HG03558 (cell line): ENCODE measurements at regions not wholly inside any gene's neighbourhood (a gene's known extent, or its start where the extent isn't known, plus 50 kb on each side); places are given as distances from the start of the nearest gene placed in this dataset.
"Not testable (repeated sequence)": the region's sequence is repeated elsewhere in the genome, so short reads cannot be mapped to it uniquely, and the experiment has no call there.

Experiments used
- ATAC-seq: cut with Tn5 transposase; IDR thresholded peaks from one replicate; pipeline ENCODE4 v1.9.1; 2021; ENCODE audit warnings: moderate number of reproducible peaks; ENCODE audit not compliant: unreplicated experiment; ENCODE audit errors: extremely low read depth

DNA sequence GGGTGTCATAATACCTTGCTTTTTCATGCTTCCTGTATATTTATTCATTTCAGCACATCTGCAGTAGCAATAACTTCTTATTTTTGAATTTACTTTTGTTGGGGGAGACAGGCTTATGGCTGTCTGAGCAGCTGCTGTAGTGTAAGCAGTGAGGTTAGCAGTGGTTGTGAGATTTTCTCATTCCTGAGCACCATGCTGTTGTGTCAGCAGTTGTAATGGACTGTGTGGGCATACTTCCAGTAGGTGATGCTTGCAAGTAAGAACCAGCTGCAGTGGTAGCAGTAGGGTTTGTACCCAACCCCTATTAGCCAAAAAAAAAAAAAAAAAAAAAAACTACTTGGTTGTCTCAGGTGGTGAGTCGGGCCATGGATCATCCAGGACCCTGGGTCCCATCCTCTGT is 311.6 kb downstream of the NUF2 start:
- no peak for ATAC-seq

GRCh38 chr1:163645676-163646075 is 323.9 kb downstream of the NUF2 start:
- not testable (repeated sequence) for ATAC-seq

- ATAC-seq, result no peak
Observed at GRCh38 chr1:163650624-163651023, 328.9 kb downstream of the NUF2 start.

DNA sequence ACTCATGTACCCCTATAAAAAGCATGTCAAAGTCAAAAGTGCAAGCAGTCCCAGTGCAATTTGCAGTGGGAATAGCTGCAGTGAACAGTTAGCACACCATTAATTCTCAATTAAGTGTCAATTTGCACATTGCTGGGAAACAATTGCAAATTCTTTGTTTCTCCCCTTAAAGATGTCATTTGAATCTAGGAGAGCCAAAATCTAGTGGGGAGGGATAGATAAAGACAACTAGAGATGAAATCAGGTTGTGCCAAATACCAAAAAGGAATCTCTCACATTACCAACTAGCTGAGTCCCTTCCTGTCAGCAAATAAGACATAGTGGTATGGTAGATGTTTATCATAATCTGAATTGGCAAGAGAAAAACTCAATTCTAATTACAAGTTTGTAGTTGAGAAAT is 330.7 kb downstream of the NUF2 start:
- no peak for ATAC-seq

- no peak for ATAC-seq
Observed at GRCh38 chr1:163655565-163655964, 333.8 kb downstream of the NUF2 start.

- no peak for ATAC-seq
Observed at GRCh38 chr1:163656095-163656759, 334.5 kb downstream of the NUF2 start.

- ATAC-seq, result no peak
Observed at GRCh38 chr1:163657719-163658118, 336.0 kb downstream of the NUF2 start.

GRCh38 chr1:163661391-163661790 is 339.6 kb downstream of the NUF2 start:
- no peak for ATAC-seq

DNA sequence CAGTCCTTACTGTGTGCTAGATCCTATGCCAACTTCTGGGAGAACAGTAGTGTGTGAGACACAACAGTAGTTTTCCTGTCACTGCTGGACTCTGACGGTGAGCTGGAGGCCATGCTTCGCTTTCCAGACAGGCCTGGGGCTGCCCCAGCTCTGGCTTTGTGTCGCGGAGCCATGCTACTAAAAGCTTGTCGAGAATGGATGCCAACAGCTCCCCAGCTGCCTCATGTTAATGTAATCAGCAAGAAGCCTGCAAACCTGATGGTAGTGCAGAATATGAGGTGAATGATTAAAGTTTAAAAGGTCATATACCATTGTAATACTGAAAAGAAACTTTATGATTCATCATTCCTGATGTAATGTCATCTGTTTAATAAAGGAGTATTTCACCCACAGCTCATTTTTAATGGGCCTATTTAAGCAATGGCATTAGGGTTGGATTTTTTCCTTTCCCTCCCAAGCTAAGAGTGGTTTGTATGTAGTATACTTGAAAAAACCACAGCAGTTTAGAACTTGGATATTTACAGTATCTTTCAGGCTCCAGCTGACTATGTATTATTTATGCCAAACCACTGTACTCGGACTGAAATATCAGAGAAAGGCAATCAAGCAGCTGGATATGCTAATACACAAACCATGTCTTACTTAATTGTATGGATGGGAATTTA is 343.0 kb downstream of the NUF2 start:
- no peak for ATAC-seq

GRCh38 chr1:163668472-163668871 is 346.7 kb downstream of the NUF2 start:
- ATAC-seq, result no peak

DNA sequence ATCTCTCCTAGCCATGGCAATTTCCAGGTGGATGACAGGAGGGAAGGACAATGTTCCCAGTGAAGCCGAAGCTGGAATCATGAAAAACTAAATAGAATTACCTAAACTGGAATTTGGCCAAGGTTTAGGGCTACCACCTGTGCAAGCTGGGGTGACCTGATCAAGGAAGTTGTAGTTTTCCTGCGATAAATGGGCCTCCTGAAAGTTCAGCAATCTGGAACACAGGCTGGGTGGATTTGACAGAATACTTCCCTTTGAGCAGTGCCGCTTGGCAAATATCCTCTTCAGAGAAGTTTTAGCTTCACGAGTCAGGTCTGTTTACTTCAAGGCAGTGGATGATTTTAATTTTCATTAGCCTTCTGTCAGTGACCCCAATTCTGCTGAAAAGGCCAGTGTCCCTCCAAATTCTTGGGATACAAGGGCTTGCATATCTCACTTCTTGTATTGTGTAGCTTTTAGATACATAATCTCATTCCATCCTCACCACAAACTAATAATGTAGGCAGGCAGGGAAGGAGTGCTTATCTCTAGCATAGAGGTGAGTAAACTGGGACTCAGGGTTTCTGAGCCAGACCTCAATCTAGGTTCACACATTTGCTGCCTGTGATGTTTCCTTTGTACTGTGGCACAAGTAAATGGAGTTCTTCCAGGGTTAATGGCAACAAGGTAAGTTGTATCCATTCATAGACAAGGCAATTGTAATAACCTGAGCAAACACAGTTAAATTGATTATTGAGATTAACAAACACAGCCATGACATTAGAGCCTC is 349.4 kb downstream of the NUF2 start:
- no peak for ATAC-seq

- ATAC-seq, result no peak
Observed at GRCh38 chr1:163672976-163673758, 351.4 kb downstream of the NUF2 start.

DNA sequence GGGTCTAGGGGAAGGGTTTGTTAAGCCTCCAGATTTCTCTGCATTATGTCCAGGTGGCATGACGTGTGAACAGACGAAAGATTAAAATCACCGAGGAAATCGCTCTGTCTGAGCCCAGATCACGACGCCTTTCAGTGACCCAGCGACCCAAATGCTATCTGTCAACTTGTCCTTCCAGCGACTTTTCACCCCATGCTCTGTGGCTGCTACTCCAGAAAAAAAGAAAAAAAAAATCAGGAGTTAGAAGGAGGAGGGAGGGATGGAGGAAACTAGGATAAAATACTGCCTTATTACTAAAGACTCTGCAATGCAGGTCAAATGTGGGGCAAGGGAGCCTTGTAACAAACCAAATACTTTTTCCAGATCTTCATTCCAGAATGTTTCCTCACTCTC is 352.0 kb downstream of the NUF2 start:
- ATAC-seq, result no peak

DNA sequence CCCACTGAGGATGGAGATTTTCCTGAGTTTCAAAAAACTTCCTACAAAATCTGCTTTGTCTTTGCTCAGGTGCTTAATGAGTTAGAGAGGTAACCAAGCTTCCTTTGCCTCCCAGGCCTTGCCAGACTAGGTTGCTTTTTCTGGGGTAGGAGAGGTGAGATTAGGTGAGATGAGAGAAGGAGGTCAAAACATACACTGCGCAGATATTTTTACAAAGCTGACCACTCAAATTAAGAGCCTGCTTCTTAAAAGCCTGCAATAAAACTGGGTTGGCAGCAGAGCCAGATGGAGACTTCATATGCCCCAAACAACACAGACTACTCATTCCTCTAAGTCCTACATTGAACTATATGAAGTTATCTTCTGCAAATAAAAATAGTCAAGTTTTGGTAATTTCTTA is 352.5 kb downstream of the NUF2 start:
- no peak for ATAC-seq

DNA sequence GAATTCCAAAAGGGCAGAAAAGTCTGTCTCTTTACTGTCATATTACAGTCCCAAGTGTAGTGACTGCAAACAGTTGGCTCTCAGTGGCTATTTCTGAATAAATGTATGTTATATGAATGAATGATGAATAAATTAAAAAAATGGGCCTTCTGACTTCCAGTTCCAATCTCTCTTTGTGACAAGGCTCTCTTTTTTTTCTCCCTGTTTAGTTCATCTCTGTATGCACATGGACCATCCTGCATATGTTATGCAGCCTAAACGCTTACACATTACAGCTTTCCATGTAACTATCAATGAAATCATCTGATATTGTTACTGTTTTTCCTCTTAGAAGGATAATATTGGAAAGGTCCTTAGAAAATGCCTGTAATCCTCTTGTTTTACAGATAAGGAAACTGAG is 363.0 kb downstream of the NUF2 start:
- no peak for ATAC-seq

DNA sequence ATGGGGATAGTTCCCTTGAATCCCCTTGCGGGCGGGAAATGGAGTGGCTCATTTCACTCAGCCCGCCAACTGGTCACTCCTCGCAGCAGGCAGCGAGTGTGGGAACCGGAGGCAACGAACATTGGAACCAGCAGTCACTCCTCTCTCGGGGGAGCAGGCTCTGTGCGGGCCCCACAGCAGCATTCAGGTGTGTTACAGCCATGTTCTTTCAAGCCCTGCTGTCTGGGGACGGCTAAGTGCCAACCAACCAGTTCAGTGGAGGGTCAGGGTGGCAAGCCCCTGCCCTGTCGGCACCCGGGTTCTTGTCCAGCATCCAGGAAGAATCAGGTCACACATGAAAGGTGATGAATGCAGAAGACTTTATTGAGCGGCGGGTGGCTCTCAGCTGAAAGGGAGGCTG is 370.5 kb downstream of the NUF2 start:
- ATAC-seq, result no peak

DNA sequence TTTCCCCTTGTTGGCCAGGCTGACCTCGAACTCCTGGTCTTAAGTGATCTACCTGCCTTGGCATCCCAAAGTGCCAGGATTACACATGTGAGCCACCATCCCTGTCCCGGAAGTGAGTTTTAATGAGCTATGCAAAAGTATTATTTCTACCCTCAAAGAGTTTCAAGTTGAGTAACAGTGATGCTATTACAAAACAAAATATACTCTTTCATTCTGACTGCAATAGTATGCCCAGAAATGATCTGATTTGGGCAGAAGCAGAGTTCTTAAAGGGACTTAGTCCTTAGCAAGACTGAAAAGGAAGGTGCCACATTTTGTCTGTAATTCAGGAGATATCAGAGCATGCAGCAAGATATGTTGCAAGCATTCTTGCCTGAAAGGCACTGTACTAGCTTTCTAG is 375.4 kb downstream of the NUF2 start:
- no peak for ATAC-seq

- ATAC-seq, result no peak
Observed at GRCh38 chr1:163701783-163702374, 380.1 kb downstream of the NUF2 start.

GRCh38 chr1:163703794-163704193 is 382.0 kb downstream of the NUF2 start:
- ATAC-seq, result no peak

GRCh38 chr1:163706915-163707314 is 385.2 kb downstream of the NUF2 start:
- no peak for ATAC-seq
